B cell (primary cell): ENCODE measurements at regions not wholly inside any gene's neighbourhood (a gene's known extent, or its start where the extent isn't known, plus 50 kb on each side); places are given as distances from the start of the nearest gene placed in this dataset.

Source experiments
- ATAC-seq: fragments of 200-7000 bp; cut with Tn5 transposase; one replicate; pipeline ENCODE4 v1.10.0; 2021; ENCODE audit warnings: low read depth, mild to moderate bottlenecking, moderate number of reproducible peaks, moderate library complexity
- CTCF ChIA-PET: fragments of 350-600 bp; sonication (Branson Sonifier 250); formaldehyde crosslinking; loops from one replicate; lab custom pipeline; 2021; ENCODE audit warnings: antibody characterized with exemption, inconsistent platforms; lab: Charles Lee
- POLR2A ChIA-PET: fragments of 350-600 bp; sonication (Branson Sonifier 250); formaldehyde crosslinking; loops from one replicate; lab custom pipeline; 2021; ENCODE audit warnings: antibody characterized with exemption; lab: Charles Lee
- DNase-seq: peaks from one replicate; pipeline ENCODE4 v3.0.0; 2013
- H2AFZ ChIP-seq: 2 replicates; pipeline ENCODE4 v1.6.1; 2012; ENCODE audit warnings: mild to moderate bottlenecking, low read depth, low read length; ENCODE audit not compliant: insufficient read depth, poor library complexity, severe bottlenecking
- H3K27ac ChIP-seq, 2 donors: 1 replicate in 1 of 2; 2 replicates in 1 of 2; pipeline ENCODE4 v1.5.1; 2012 to 2013; ENCODE audit warnings: low read length in 2 of 2, mild to moderate bottlenecking in 2 of 2, moderate library complexity in 1 of 2
- H3K27me3 ChIP-seq, 4 experiments: fragments of 200-600 bp in 1 of 4; sonication (generic) in 1 of 4; replicated peaks in 1 of 4; 1 replicate in 2 of 4; 2 replicates in 2 of 4; pipeline versions ENCODE4 v1.6.1 to v1.7.0; 2013 to 2016; ENCODE audit warnings: low read length in 3 of 4, mild to moderate bottlenecking in 2 of 4, mixed read lengths in 1 of 4, moderate library complexity in 1 of 4; ENCODE audit not compliant: insufficient read depth in 4 of 4, control insufficient read depth in 3 of 4; ENCODE audit errors: control extremely low read depth in 1 of 4
- H3K36me3 ChIP-seq, 2 experiments: replicated peaks in 1 of 2; 1 replicate in 1 of 2; 2 replicates in 1 of 2; pipeline versions ENCODE4 v1.6.1 to v1.7.1; 2013; ENCODE audit warnings: low read length in 1 of 2; ENCODE audit not compliant: insufficient read depth in 2 of 2, control insufficient read depth in 1 of 2; ENCODE audit errors: control extremely low read depth in 1 of 2, extremely low read depth in 1 of 2
- H3K4me1 ChIP-seq, 2 donors: fragments of 200-600 bp in 1 of 2; sonication (generic) in 1 of 2; 1 replicate in 1 of 2; 2 replicates in 1 of 2; pipeline versions ENCODE4 v1.5.1 to v1.6.1; 2013 to 2017; ENCODE audit warnings: low read length in 2 of 2; ENCODE audit not compliant: control insufficient read depth in 2 of 2, insufficient read depth in 2 of 2
- H3K4me2 ChIP-seq: replicated peaks from 2 replicates; pipeline ENCODE3; 2012; ENCODE audit warnings: mild to moderate bottlenecking, low read depth, low read length; ENCODE audit not compliant: poor library complexity, severe bottlenecking
- H3K4me3 ChIP-seq, 5 experiments: fragments of 200-600 bp in 1 of 5; sonication (generic) in 1 of 5; 1 replicate in 3 of 5; 2 replicates in 2 of 5; pipeline versions ENCODE4 v1.5.1 to v1.7.0; 2011 to 2016; ENCODE audit warnings: low read length in 4 of 5, mild to moderate bottlenecking in 4 of 5, low read depth in 2 of 5, control low read depth in 1 of 5, moderate library complexity in 1 of 5; ENCODE audit not compliant: insufficient read depth in 1 of 5; ENCODE audit errors: control extremely low read depth in 1 of 5, extremely low read depth in 1 of 5
- H3K79me2 ChIP-seq: fragments of 200-600 bp; sonication (generic); one replicate; pipeline ENCODE4 v1.6.0; 2016; ENCODE audit warnings: low read length; ENCODE audit not compliant: control insufficient read depth, insufficient read depth
- H3K9ac ChIP-seq: fragments of 200-600 bp; sonication (generic); 2 replicates; pipeline ENCODE4 v1.6.1; 2017; ENCODE audit warnings: mild to moderate bottlenecking, low read length, moderate library complexity
- H3K9me3 ChIP-seq, 3 donors: one replicate each; pipeline versions ENCODE4 v1.6.1 to v1.7.1; 2013; ENCODE audit warnings: low read length in 2 of 3; ENCODE audit not compliant: control insufficient read depth in 2 of 3, insufficient read depth in 1 of 3; ENCODE audit errors: control extremely low read depth in 1 of 3
- H4K20me1 ChIP-seq: 2 replicates; pipeline ENCODE4 v1.6.0; 2012; ENCODE audit warnings: mild to moderate bottlenecking, low read length; ENCODE audit not compliant: insufficient read depth, control insufficient read depth, poor library complexity, severe bottlenecking
- H3K27ac Mint-ChIP-seq: one replicate; pipeline ENCODE4 v1.8.0; 2021; ENCODE audit warnings: mixed read lengths
- H3K27me3 Mint-ChIP-seq: one replicate; pipeline ENCODE4 v1.8.0; 2021; ENCODE audit warnings: mixed read lengths
- H3K4me1 Mint-ChIP-seq: one replicate; pipeline ENCODE4 v1.8.0; 2021; ENCODE audit warnings: mixed read lengths
- H3K4me3 Mint-ChIP-seq: one replicate; pipeline ENCODE4 v1.8.0; 2021; ENCODE audit warnings: mixed read lengths
- H3K9me3 Mint-ChIP-seq: one replicate; pipeline ENCODE4 v1.8.0; 2022; ENCODE audit warnings: mixed read lengths; ENCODE audit not compliant: insufficient read depth
- EZH2 ChIP-seq: IDR thresholded peaks from 2 replicates; pipeline ENCODE4 v1.6.1; 2012; ENCODE audit warnings: borderline replicate concordance, low read depth, mild to moderate bottlenecking, moderate library complexity, low read length; ENCODE audit not compliant: insufficient read depth, poor library complexity, severe bottlenecking
- WGBS: methylation state at CpG from one replicate; pipeline ENCODE4 v1.1.5; 2013; ENCODE audit warnings: missing lambda C conversion rate; ENCODE audit not compliant: insufficient coverage; 5-methylcytosine and 5-hydroxymethylcytosine counted together
- intact Hi-C: fragments of 100-400 bp; cut with micrococcal nuclease; formaldehyde crosslinking; loops from one replicate; pipeline ENCODE4 v1.10.0; 2022
- TF ChIP-seq, protein P1 (sequence below): fragments of 200-600 bp; IDR thresholded peaks from one replicate; pipeline ENCODE4 v1.8.0; 2022; ENCODE audit warnings: antibody characterized with exemption, mild to moderate bottlenecking

GRCh38 chr16:13852827-13853226, 67.1 kb upstream of the ERCC4 start:
- Mint-ChIP-seq H3K4me1 (no peaks in the 10 kb centered on the region), H3K27me3 (peaks cover 11% of the 10 kb centered on the region), H3K4me3 (no peak overlapping the region), H3K27ac (no peak overlapping the region), H3K9me3 (no peaks in the 10 kb centered on the region)
- Histone ChIP-seq H3K4me3 (no peak overlapping the region), H3K36me3 (no peaks in the 10 kb centered on the region), H2AFZ (no peak overlapping the region), H3K79me2 (no peaks in the 10 kb centered on the region), H4K20me1 (no peaks in the 10 kb centered on the region), H3K27me3 (peaks cover 0 to 2% (median 0%) of the 10 kb centered on the region in 4 experiments), H3K4me1 (no peaks in the 10 kb centered on the region), H3K27ac (no peak overlapping the region), H3K4me2 (no peak overlapping the region), H3K9ac (no peak overlapping the region), H3K9me3 (peaks cover 0 to 3% (median 1%) of the 10 kb centered on the region in 3 donors)
- DNase-seq (no peak), ATAC-seq (no peak)
- TF ChIP-seq, protein P1, sequence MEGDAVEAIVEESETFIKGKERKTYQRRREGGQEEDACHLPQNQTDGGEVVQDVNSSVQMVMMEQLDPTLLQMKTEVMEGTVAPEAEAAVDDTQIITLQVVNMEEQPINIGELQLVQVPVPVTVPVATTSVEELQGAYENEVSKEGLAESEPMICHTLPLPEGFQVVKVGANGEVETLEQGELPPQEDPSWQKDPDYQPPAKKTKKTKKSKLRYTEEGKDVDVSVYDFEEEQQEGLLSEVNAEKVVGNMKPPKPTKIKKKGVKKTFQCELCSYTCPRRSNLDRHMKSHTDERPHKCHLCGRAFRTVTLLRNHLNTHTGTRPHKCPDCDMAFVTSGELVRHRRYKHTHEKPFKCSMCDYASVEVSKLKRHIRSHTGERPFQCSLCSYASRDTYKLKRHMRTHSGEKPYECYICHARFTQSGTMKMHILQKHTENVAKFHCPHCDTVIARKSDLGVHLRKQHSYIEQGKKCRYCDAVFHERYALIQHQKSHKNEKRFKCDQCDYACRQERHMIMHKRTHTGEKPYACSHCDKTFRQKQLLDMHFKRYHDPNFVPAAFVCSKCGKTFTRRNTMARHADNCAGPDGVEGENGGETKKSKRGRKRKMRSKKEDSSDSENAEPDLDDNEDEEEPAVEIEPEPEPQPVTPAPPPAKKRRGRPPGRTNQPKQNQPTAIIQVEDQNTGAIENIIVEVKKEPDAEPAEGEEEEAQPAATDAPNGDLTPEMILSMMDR, result no peak
- no peak for TF ChIP-seq EZH2
- 100% methylated on average over 1 of the region's 5 CpGs for WGBS
- POLR2A ChIA-PET, result no interaction called here
- intact Hi-C loops, result no loop called here
- CTCF ChIA-PET, result no interaction called here

- H3K27me3 ChIP-seq, result peaks cover 0 to 5% (median 1%) of the 10 kb centered on the region in 4 experiments
- peaks cover 26% of the 10 kb centered on the region for H3K27me3 Mint-ChIP-seq
- DNase-seq (no peak), ATAC-seq (no peak)
- H3K9ac ChIP-seq, result no peak overlapping the region
- no peak for TF ChIP-seq EZH2
- TF ChIP-seq, protein P1, result no peak
- H4K20me1 ChIP-seq, result no peaks in the 10 kb centered on the region
- H3K27ac ChIP-seq, result no peak overlapping the region
- H2AFZ ChIP-seq, result no peak overlapping the region
- intact Hi-C loops, result no loop called here
- H3K4me1 Mint-ChIP-seq, result no peaks in the 10 kb centered on the region
- no peak overlapping the region for H3K4me3 Mint-ChIP-seq
- no peaks in the 10 kb centered on the region for H3K79me2 ChIP-seq
- H3K36me3 ChIP-seq, result no peaks in the 10 kb centered on the region
- ChIA-PET CTCF (no interaction called here), POLR2A (no interaction called here)
- 73% methylated on average over 2 of the region's 2 CpGs for WGBS
- H3K9me3 ChIP-seq, result peaks cover 0 to 3% (median 1%) of the 10 kb centered on the region in 3 donors
- no peaks in the 10 kb centered on the region for H3K4me1 ChIP-seq
- no peak overlapping the region for H3K4me2 ChIP-seq
- H3K9me3 Mint-ChIP-seq, result no peaks in the 10 kb centered on the region
- H3K4me3 ChIP-seq, result no peak overlapping the region
- no peak overlapping the region for H3K27ac Mint-ChIP-seq
Measured at GRCh38 chr16:13856398-13856797, 63.6 kb upstream of the ERCC4 start.
